SK-MEL-5 (cell line): ENCODE measurements at regions not wholly inside any gene's neighbourhood (a gene's known extent, or its start where the extent isn't known, plus 50 kb on each side); places are given as distances from the start of the nearest gene placed in this dataset.

Source experiments
- DNase-seq: peaks from one replicate; pipeline ENCODE4 v3.0.0-alpha.2; 2016; ENCODE audit warnings: low read depth, low spot score
- in situ Hi-C: cut with HindIII; loops from 2 replicates; pipeline ENCODE4 v1.10.0; 2016; ENCODE audit warnings: low sequenced_read_pairs, high pct_unique_total_duplicates, low pct_unique_long_range_greater_than_20kb

- in situ Hi-C loops: no loop called here
- DNase-seq: no peak
These were observed 1743.8 kb upstream of the PCDH7 start for GRCh38 chr4:28976369-28976768.

- in situ Hi-C loops: no loop called here
- no peak for DNase-seq
These were observed 1718.0 kb upstream of the PCDH7 start for GRCh38 chr4:29002151-29002550.

GRCh38 chr4:29005838-29006237 is 1714.3 kb upstream of the PCDH7 start:
- no peak for DNase-seq
- in situ Hi-C loops: no loop called here

GRCh38 chr4:29009908-29010307 is 1710.3 kb upstream of the PCDH7 start:
- in situ Hi-C loops: no loop called here
- DNase-seq: no peak

- in situ Hi-C loops: no loop called here
These were observed 1706.8 kb upstream of the PCDH7 start for GRCh38 chr4:29013341-29013740.

GRCh38 chr4:29014555-29014954 is 1705.6 kb upstream of the PCDH7 start:
- no peak for DNase-seq
- in situ Hi-C loops: no loop called here

More at GRCh38 chr4:29013341-29013740, 1706.8 kb upstream of the PCDH7 start:
- DNase-seq: no peak

GRCh38 chr4:29033703-29034102 is 1686.5 kb upstream of the PCDH7 start:
- in situ Hi-C loops: no loop called here

GRCh38 chr4:29037501-29037900 is 1682.7 kb upstream of the PCDH7 start:
- in situ Hi-C loops: no loop called here
- no peak for DNase-seq

More at GRCh38 chr4:29033703-29034102, 1686.5 kb upstream of the PCDH7 start:
- DNase-seq: no peak

GRCh38 chr4:29043411-29043810 is 1676.8 kb upstream of the PCDH7 start:
- DNase-seq: no peak
- in situ Hi-C loops: no loop called here

GRCh38 chr4:29046186-29046585 is 1674.0 kb upstream of the PCDH7 start:
- in situ Hi-C loops: no loop called here

GRCh38 chr4:29046781-29047180 is 1673.4 kb upstream of the PCDH7 start:
- in situ Hi-C loops: no loop called here
- DNase-seq: no peak

More at GRCh38 chr4:29046186-29046585, 1674.0 kb upstream of the PCDH7 start:
- DNase-seq: no peak

- no peak for DNase-seq
- in situ Hi-C loops: no loop called here
These were observed 1672.7 kb upstream of the PCDH7 start for GRCh38 chr4:29047341-29048041.

- in situ Hi-C loops: no loop called here
- DNase-seq: no peak
These were observed 1668.7 kb upstream of the PCDH7 start for GRCh38 chr4:29051381-29051965.

- no peak for DNase-seq
- in situ Hi-C loops: no loop called here
These were observed 1667.9 kb upstream of the PCDH7 start for GRCh38 chr4:29052266-29052665.

- no peak for DNase-seq
These were observed 1661.6 kb upstream of the PCDH7 start for GRCh38 chr4:29058531-29058930.

GRCh38 chr4:29066861-29067260 is 1653.3 kb upstream of the PCDH7 start:
- in situ Hi-C loops: no loop called here
- DNase-seq: no peak

More at GRCh38 chr4:29058531-29058930, 1661.6 kb upstream of the PCDH7 start:
- in situ Hi-C loops: no loop called here

- no peak for DNase-seq
- in situ Hi-C loops: no loop called here
These were observed 1646.6 kb upstream of the PCDH7 start for GRCh38 chr4:29073571-29073970.

GRCh38 chr4:29075366-29075765 is 1644.8 kb upstream of the PCDH7 start:
- in situ Hi-C loops: no loop called here

GRCh38 chr4:29079260-29079659 is 1640.9 kb upstream of the PCDH7 start:
- DNase-seq: no peak
- in situ Hi-C loops: no loop called here

More at GRCh38 chr4:29075366-29075765, 1644.8 kb upstream of the PCDH7 start:
- no peak for DNase-seq
